ENCODE measurements at regions not wholly inside any gene's neighbourhood (a gene's known extent, or its start where the extent isn't known, plus 50 kb on each side); places are given as distances from the start of the nearest gene placed in this dataset.

DNA sequence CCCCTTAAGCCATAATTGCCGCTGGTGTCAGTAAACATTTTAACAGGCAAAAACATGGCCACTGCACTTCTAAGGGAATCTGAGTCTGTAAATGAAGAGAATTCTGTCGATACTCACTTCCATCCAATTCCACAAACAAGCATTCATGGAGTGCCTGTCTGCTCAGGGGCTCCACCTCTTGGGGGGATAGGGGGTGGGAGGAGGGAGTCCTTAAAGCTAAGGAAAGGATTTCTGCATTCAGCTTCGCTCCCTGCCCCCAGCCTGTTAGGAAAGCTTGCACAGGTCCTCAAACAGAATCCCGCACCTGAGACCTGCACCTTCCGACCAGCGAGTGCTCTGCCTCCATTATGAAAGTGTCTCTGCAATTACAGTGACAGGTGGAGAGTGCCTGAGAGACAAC, 130.2 kb upstream of the KIT start:
- in situ Hi-C loops (cut with MboI) = no loop called here

DNA sequence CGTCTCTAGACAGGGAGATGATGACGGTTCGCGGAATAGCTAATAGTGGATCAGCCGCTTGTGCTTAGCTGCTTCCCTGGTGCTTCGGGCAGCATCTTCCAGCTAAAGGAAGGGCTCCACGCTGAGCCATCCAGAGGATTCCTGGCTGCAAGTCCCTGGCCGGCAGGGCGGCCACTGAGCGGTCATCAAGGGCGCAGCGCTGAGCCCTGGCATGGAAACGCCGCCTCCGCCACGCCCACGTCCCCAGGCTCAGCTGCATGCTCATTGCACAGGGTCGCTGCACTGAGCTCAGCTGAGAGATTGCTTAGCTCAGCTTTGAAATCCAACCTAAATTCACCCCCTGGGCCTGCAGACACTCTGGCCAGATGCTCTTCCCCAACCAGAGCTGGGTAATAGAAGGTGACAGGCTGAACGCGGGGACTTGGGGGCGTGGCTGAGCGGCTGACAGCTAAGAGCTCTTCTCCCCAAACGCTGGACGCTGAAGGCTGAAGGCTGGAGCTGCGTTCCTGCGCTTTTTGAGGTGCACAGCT, 118.2 kb upstream of the KIT start:
- Histone ChIP-seq H3K36me3 (ENCODE audit: control insufficient read depth in 2 of 2, insufficient read depth in 2 of 2, low read length in 1 of 2) (no peaks in the 10 kb centered on the region), H3K4me3 (no peak overlapping the region), H3K27me3 (replicated peaks in 1 of 2; ENCODE audit: control insufficient read depth in 2 of 2, insufficient read depth in 2 of 2, low read length in 1 of 2) (no peaks in the 10 kb centered on the region; a peak in 1 of 4 replicates), H4K20me1 (ENCODE audit: control insufficient read depth, insufficient read depth) (no peaks in the 10 kb centered on the region), H3K4me1 (ENCODE audit: control insufficient read depth, insufficient read depth, low read length) (no peaks in the 10 kb centered on the region), H3K9me3 (replicated peaks; ENCODE audit: control insufficient read depth, insufficient read depth, low read length) (no peaks in the 10 kb centered on the region), H2AFZ (ENCODE audit: control insufficient read depth, low read depth, low read length) (no peak overlapping the region), H3K27ac (ENCODE audit: control insufficient read depth, insufficient read depth) (no peak overlapping the region), H3K79me2 (ENCODE audit: control insufficient read depth, insufficient read depth, low read length) (no peaks in the 10 kb centered on the region), H3K4me2 (ENCODE audit: control insufficient read depth, insufficient read depth) (0 out of 2 replicates have a peak overlapping the region, but pooled peaks have one; percentile 23), H3K9ac (ENCODE audit: control insufficient read depth, insufficient read depth, low read length) (no peak overlapping the region)
- intact Hi-C loops (cut with micrococcal nuclease; ENCODE audit: unreplicated experiment) = no loop called here
- ATAC-seq (no peak; the same call in 2 of the 3 replicates), DNase-seq (ENCODE audit: low read depth, low spot score) (no peak), FAIRE-seq (no peak)
- ChIA-PET RAD21 (ENCODE audit: unreplicated experiment) (no interaction called here), CTCF (no interaction called here), SMC1A (ENCODE audit: uncharacterized antibody, unreplicated experiment) (interaction anchor here (1.1 kb wide), 1 partner anchor 34 kb away, joined by 3 read pairs; no protein-coding TSS in a partner anchor), POLR2A (no interaction called here)
- 26% methylated on average over 26 of the region's 26 CpGs for WGBS (ENCODE audit: insufficient coverage, insufficient replicate concordance, low lambda C conversion rate, missing lambda C conversion rate)
- BruUV-seq (replicated peaks) = no TSS peak
- in situ Hi-C loops (cut with MboI) = no loop called here
- no peak for TF ChIP-seq NR2C1 (IDR thresholded peaks at IDR 0.05)
- no peak for TF ChIP-seq FOXM1 (IDR thresholded peaks at IDR 0.05; ENCODE audit: low read depth, low read length)
- TF ChIP-seq, protein P1, sequence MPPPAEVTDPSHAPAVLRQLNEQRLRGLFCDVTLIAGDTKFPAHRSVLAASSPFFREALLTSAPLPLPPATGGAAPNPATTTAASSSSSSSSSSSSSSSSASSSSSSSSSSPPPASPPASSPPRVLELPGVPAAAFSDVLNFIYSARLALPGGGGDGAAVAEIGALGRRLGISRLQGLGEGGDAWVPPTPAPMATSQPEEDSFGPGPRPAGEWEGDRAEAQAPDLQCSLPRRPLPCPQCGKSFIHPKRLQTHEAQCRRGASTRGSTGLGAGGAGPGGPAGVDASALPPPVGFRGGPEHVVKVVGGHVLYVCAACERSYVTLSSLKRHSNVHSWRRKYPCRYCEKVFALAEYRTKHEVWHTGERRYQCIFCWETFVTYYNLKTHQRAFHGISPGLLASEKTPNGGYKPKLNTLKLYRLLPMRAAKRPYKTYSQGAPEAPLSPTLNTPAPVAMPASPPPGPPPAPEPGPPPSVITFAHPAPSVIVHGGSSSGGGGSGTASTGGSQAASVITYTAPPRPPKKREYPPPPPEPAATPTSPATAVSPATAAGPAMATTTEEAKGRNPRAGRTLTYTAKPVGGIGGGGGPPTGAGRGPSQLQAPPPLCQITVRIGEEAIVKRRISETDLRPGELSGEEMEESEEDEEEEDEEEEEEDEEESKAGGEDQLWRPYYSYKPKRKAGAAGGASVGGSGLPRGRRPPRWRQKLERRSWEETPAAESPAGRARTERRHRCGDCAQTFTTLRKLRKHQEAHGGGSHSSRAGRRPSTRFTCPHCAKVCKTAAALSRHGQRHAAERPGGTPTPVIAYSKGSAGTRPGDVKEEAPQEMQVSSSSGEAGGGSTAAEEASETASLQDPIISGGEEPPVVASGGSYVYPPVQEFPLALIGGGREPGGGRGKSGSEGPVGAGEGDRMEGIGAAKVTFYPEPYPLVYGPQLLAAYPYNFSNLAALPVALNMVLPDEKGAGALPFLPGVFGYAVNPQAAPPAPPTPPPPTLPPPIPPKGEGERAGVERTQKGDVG (CRISPR knock-in tag; IDR thresholded peaks at IDR 0.05) = no peak
- TF ChIP-seq NR2F1 (conservative IDR thresholded peaks at IDR 0.05) = no peak
- TF ChIP-seq, protein P2, sequence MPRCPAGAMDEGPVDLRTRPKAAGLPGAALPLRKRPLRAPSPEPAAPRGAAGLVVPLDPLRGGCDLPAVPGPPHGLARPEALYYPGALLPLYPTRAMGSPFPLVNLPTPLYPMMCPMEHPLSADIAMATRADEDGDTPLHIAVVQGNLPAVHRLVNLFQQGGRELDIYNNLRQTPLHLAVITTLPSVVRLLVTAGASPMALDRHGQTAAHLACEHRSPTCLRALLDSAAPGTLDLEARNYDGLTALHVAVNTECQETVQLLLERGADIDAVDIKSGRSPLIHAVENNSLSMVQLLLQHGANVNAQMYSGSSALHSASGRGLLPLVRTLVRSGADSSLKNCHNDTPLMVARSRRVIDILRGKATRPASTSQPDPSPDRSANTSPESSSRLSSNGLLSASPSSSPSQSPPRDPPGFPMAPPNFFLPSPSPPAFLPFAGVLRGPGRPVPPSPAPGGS (IDR thresholded peaks at IDR 0.05; ENCODE audit: borderline replicate concordance, insufficient read depth, low read depth, low read length, poor library complexity, severe bottlenecking) = no peak
- no peak for TF ChIP-seq ZNF622 (IDR thresholded peaks at IDR 0.05)
- TF ChIP-seq RAD21 (IDR thresholded peaks at IDR 0.05; ENCODE audit: insufficient read depth, low read depth, low read length) = no peak
- TF ChIP-seq SMAD5 (IDR thresholded peaks at IDR 0.05; ENCODE audit: low read depth) = no peak
- TF ChIP-seq TCF3 (IDR thresholded peaks at IDR 0.05; ENCODE audit: borderline replicate concordance, insufficient read depth, low read depth, low read length) = no peak
- no peak for TF ChIP-seq MEF2A (IDR thresholded peaks at IDR 0.05; ENCODE audit: insufficient read depth, low read depth, low read length)
- TF ChIP-seq, protein P3, sequence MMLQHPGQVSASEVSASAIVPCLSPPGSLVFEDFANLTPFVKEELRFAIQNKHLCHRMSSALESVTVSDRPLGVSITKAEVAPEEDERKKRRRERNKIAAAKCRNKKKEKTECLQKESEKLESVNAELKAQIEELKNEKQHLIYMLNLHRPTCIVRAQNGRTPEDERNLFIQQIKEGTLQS (IDR thresholded peaks at IDR 0.05; ENCODE audit: borderline replicate concordance, extremely low read depth, low read depth, low read length) = no peak
- no peak for TF ChIP-seq ZNF217 (IDR thresholded peaks at IDR 0.05)

More for the DNA sequence above, 130.2 kb upstream of the KIT start:
- H2AFZ ChIP-seq (ENCODE audit: control insufficient read depth, low read depth, low read length) = no peak overlapping the region
- ChIA-PET POLR2A (no interaction called here), RAD21 (ENCODE audit: unreplicated experiment) (no interaction called here), CTCF (no interaction called here), SMC1A (ENCODE audit: uncharacterized antibody, unreplicated experiment) (no interaction called here)
- H3K4me1 ChIP-seq (ENCODE audit: control insufficient read depth, insufficient read depth, low read length) = no peaks in the 10 kb centered on the region
- 61% methylated on average over 6 of the region's 6 CpGs for WGBS (ENCODE audit: insufficient coverage, insufficient replicate concordance, low lambda C conversion rate, missing lambda C conversion rate)
- no peaks in the 10 kb centered on the region for H3K27me3 ChIP-seq (replicated peaks in 1 of 2; ENCODE audit: control insufficient read depth in 2 of 2, insufficient read depth in 2 of 2, low read length in 1 of 2)
- ATAC-seq (no peak), FAIRE-seq (no peak), DNase-seq (ENCODE audit: low read depth, low spot score) (no peak)
- no peak overlapping the region for H3K4me3 ChIP-seq
- no TSS peak for BruUV-seq (replicated peaks)
- no peaks in the 10 kb centered on the region for H4K20me1 ChIP-seq (ENCODE audit: control insufficient read depth, insufficient read depth)
- H3K9ac ChIP-seq (ENCODE audit: control insufficient read depth, insufficient read depth, low read length) = no peak overlapping the region
- H3K27ac ChIP-seq (ENCODE audit: control insufficient read depth, insufficient read depth) = no peak overlapping the region
- TF ChIP-seq ZNF24 (IDR thresholded peaks at IDR 0.05) = no peak
- no peak for TF ChIP-seq STAT1 (conservative IDR thresholded peaks at IDR 0.05)
- TF ChIP-seq SUPT20H (IDR thresholded peaks at IDR 0.05; ENCODE audit: borderline replicate concordance, control insufficient read depth, low read depth, low read length) = no peak
- no peaks in the 10 kb centered on the region for H3K36me3 ChIP-seq (ENCODE audit: control insufficient read depth in 2 of 2, insufficient read depth in 2 of 2, low read length in 1 of 2)
- H3K79me2 ChIP-seq (ENCODE audit: control insufficient read depth, insufficient read depth, low read length) = no peaks in the 10 kb centered on the region
- H3K9me3 ChIP-seq (replicated peaks; ENCODE audit: control insufficient read depth, insufficient read depth, low read length) = no peaks in the 10 kb centered on the region
- no peak overlapping the region for H3K4me2 ChIP-seq (ENCODE audit: control insufficient read depth, insufficient read depth)
- intact Hi-C loops (cut with micrococcal nuclease; ENCODE audit: unreplicated experiment) = no loop called here

Measured in GM12878 (cell line).